Endodermal cell (in vitro differentiated cells): ENCODE measurements at regions not wholly inside any gene's neighbourhood (a gene's known extent, or its start where the extent isn't known, plus 50 kb on each side); places are given as distances from the start of the nearest gene placed in this dataset.

Experiments
- DNase-seq: peaks from one replicate; pipeline ENCODE4 v3.0.0-alpha.2; 2017
- H3K27ac ChIP-seq: 2 replicates; pipeline ENCODE4 v1.5.1; 2013; ENCODE audit warnings: mild to moderate bottlenecking, low read depth, low read length, moderate library complexity
- H3K27me3 ChIP-seq: 2 replicates; pipeline ENCODE4 v1.6.1; 2013; ENCODE audit warnings: mild to moderate bottlenecking, low read length, moderate library complexity; ENCODE audit not compliant: insufficient read depth, control insufficient read depth, poor library complexity, severe bottlenecking
- H3K36me3 ChIP-seq: 2 replicates; pipeline ENCODE4 v1.7.0; 2013; ENCODE audit warnings: mild to moderate bottlenecking, low read length, moderate library complexity; ENCODE audit not compliant: control insufficient read depth, insufficient read depth
- H3K4me1 ChIP-seq: one replicate; pipeline ENCODE4 v1.7.0; 2013; ENCODE audit warnings: low read length; ENCODE audit not compliant: control insufficient read depth, insufficient read depth
- H3K4me3 ChIP-seq: 2 replicates; pipeline ENCODE4 v1.5.1; 2013; ENCODE audit warnings: mild to moderate bottlenecking, low read length, moderate library complexity
- H3K9ac ChIP-seq: 2 replicates; pipeline ENCODE4 v1.6.1; 2013; ENCODE audit warnings: mild to moderate bottlenecking, low read length, moderate library complexity; ENCODE audit not compliant: poor library complexity, severe bottlenecking; ENCODE audit errors: extremely low read depth
- H3K9me3 ChIP-seq: 2 replicates; pipeline ENCODE4 v1.6.1; 2013; ENCODE audit warnings: mild to moderate bottlenecking, low read length, moderate library complexity; ENCODE audit not compliant: control insufficient read depth
- H3K27ac Mint-ChIP-seq: 2 replicates; pipeline ENCODE4 v1.8.0; 2020; ENCODE audit warnings: mixed read lengths
- H3K27me3 Mint-ChIP-seq: 2 replicates; pipeline ENCODE4 v1.8.0; 2021; ENCODE audit warnings: mild to moderate bottlenecking, mixed read lengths; ENCODE audit not compliant: insufficient read depth
- H3K36me3 Mint-ChIP-seq: 2 replicates; pipeline ENCODE4 v1.8.0; 2020; ENCODE audit warnings: low read depth, mixed read lengths
- H3K4me1 Mint-ChIP-seq: 2 replicates; pipeline ENCODE4 v1.8.0; 2020; ENCODE audit warnings: mixed read lengths
- H3K4me3 Mint-ChIP-seq: 2 replicates; pipeline ENCODE4 v1.8.0; 2020; ENCODE audit warnings: mild to moderate bottlenecking, moderate library complexity, mixed read lengths
- H3K9me3 Mint-ChIP-seq: 2 replicates; pipeline ENCODE4 v1.8.0; 2020; ENCODE audit warnings: mild to moderate bottlenecking, mixed read lengths
- WGBS, 2 experiments: methylation state at CpG; one replicate each; pipeline versions ENCODE4 v1.1.5 to v1.1.7; 2013; ENCODE audit warnings: missing lambda C conversion rate in 2 of 2, mixed read lengths in 1 of 2; ENCODE audit not compliant: insufficient coverage in 1 of 2, insufficient read length in 1 of 2; 5-methylcytosine and 5-hydroxymethylcytosine counted together
- TF ChIP-seq, protein P1 (sequence below): fragments of 200-600 bp; sonication (generic); conservative IDR thresholded peaks from 2 replicates; pipeline ENCODE4 v1.5.0; 2021; ENCODE audit warnings: antibody characterized with exemption, mild to moderate bottlenecking

DNA sequence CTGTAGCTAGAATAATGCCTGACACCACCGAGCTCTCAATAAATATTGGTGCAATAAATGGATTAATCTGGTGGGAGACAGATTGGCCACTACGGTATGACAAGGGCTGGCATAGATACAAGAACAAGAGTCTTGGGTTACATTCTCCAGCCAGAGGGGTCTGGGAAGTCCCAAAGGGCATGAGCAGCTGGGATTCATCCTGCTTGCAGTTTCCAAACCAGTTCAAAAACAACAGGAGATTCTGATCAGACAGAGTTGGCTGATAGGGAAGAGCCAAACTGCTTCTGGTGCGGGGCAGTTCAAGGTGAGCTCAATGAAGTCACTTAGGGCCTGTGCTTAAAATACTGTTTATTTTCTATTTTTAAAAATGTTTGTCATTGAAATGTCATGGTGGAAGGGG is 266.9 kb downstream of the TNS1 start:
- no peaks in the 10 kb centered on the region for H3K36me3 ChIP-seq
- WGBS, 2 experiments: 93 to 95% methylated on average over 2 to 3 of the region's 3 CpGs
- no peak overlapping the region for H3K27ac ChIP-seq
- H3K9me3 ChIP-seq: no peaks in the 10 kb centered on the region
- Mint-ChIP-seq H3K27ac (no peak overlapping the region), H3K27me3 (peaks cover 4% of the 10 kb centered on the region), H3K4me1 (peaks cover 8% of the 10 kb centered on the region), H3K36me3 (no peaks in the 10 kb centered on the region), H3K4me3 (no peak overlapping the region), H3K9me3 (no peaks in the 10 kb centered on the region)
- no peak overlapping the region for H3K9ac ChIP-seq
- H3K4me3 ChIP-seq: no peak overlapping the region
- TF ChIP-seq, protein P1, sequence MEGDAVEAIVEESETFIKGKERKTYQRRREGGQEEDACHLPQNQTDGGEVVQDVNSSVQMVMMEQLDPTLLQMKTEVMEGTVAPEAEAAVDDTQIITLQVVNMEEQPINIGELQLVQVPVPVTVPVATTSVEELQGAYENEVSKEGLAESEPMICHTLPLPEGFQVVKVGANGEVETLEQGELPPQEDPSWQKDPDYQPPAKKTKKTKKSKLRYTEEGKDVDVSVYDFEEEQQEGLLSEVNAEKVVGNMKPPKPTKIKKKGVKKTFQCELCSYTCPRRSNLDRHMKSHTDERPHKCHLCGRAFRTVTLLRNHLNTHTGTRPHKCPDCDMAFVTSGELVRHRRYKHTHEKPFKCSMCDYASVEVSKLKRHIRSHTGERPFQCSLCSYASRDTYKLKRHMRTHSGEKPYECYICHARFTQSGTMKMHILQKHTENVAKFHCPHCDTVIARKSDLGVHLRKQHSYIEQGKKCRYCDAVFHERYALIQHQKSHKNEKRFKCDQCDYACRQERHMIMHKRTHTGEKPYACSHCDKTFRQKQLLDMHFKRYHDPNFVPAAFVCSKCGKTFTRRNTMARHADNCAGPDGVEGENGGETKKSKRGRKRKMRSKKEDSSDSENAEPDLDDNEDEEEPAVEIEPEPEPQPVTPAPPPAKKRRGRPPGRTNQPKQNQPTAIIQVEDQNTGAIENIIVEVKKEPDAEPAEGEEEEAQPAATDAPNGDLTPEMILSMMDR: no peak
- H3K27me3 ChIP-seq: peaks cover 6% of the 10 kb centered on the region
- DNase-seq: no peak
- no peaks in the 10 kb centered on the region for H3K4me1 ChIP-seq

- no peaks in the 10 kb centered on the region for H3K9me3 ChIP-seq
- H3K36me3 Mint-ChIP-seq: no peaks in the 10 kb centered on the region
- TF ChIP-seq, protein P1: no peak
These were observed 267.8 kb downstream of the TNS1 start for GRCh38 chr2:217735034-217735433.

GRCh38 chr2:217733461-217733860 is 269.3 kb downstream of the TNS1 start:
- no peaks in the 10 kb centered on the region for H3K9me3 ChIP-seq
- WGBS, 2 experiments: 83 to 86% methylated on average over 1 to 3 of the region's 3 CpGs
- peaks cover 4% of the 10 kb centered on the region for H3K27me3 Mint-ChIP-seq

More at GRCh38 chr2:217735034-217735433, 267.8 kb downstream of the TNS1 start:
- Histone ChIP-seq H3K4me3 (no peak overlapping the region), H3K36me3 (no peaks in the 10 kb centered on the region), H3K9ac (no peak overlapping the region), H3K27me3 (peaks cover 4% of the 10 kb centered on the region), H3K27ac (no peak overlapping the region), H3K4me1 (no peaks in the 10 kb centered on the region)
- DNase-seq: no peak
- Mint-ChIP-seq H3K9me3 (no peaks in the 10 kb centered on the region), H3K27ac (no peak overlapping the region), H3K4me3 (no peak overlapping the region), H3K27me3 (peaks cover 4% of the 10 kb centered on the region), H3K4me1 (peaks cover 8% of the 10 kb centered on the region)

More at GRCh38 chr2:217733461-217733860, 269.3 kb downstream of the TNS1 start:
- H3K9ac ChIP-seq: no peak overlapping the region
- no peaks in the 10 kb centered on the region for H3K4me1 ChIP-seq
- Mint-ChIP-seq H3K27ac (no peak overlapping the region), H3K4me1 (peaks cover 8% of the 10 kb centered on the region), H3K9me3 (no peaks in the 10 kb centered on the region), H3K36me3 (no peaks in the 10 kb centered on the region), H3K4me3 (no peak overlapping the region)
- H3K27ac ChIP-seq: no peak overlapping the region
- DNase-seq: no peak
- H3K4me3 ChIP-seq: no peak overlapping the region
- no peaks in the 10 kb centered on the region for H3K36me3 ChIP-seq
- H3K27me3 ChIP-seq: no peaks in the 10 kb centered on the region
- TF ChIP-seq, protein P1: no peak
